HFFc6 (cell line): ENCODE measurements at regions not wholly inside any gene's neighbourhood (a gene's known extent, or its start where the extent isn't known, plus 50 kb on each side); places are given as distances from the start of the nearest gene placed in this dataset.

Experiments used
- DNase-seq: peaks from one replicate; pipeline ENCODE4 v3.0.0-alpha.2; 2018
- H3K27ac Mint-ChIP-seq: 2 replicates; pipeline ENCODE4 v1.8.0; 2020; ENCODE audit warnings: mild to moderate bottlenecking, mixed read lengths
- H3K27me3 Mint-ChIP-seq: 2 replicates; pipeline ENCODE4 v1.8.0; 2021; ENCODE audit warnings: mild to moderate bottlenecking, moderate library complexity, mixed read lengths; ENCODE audit not compliant: insufficient read depth
- H3K36me3 Mint-ChIP-seq: 2 replicates; pipeline ENCODE4 v1.8.0; 2021; ENCODE audit warnings: low read depth, mixed read lengths
- H3K4me1 Mint-ChIP-seq: 2 replicates; pipeline ENCODE4 v1.8.0; 2020; ENCODE audit warnings: low read depth, mixed read lengths
- H3K4me3 Mint-ChIP-seq: 2 replicates; pipeline ENCODE4 v1.8.0; 2020; ENCODE audit warnings: mild to moderate bottlenecking, moderate library complexity, mixed read lengths
- H3K9me3 Mint-ChIP-seq: 2 replicates; pipeline ENCODE4 v1.8.0; 2020; ENCODE audit warnings: mild to moderate bottlenecking, mixed read lengths
- TF ChIP-seq, protein P1 (sequence below): fragments of 200-600 bp; sonication (generic); IDR thresholded peaks from 2 replicates; pipeline ENCODE4 v1.5.0; 2021; ENCODE audit warnings: antibody characterized with exemption, mild to moderate bottlenecking

DNA sequence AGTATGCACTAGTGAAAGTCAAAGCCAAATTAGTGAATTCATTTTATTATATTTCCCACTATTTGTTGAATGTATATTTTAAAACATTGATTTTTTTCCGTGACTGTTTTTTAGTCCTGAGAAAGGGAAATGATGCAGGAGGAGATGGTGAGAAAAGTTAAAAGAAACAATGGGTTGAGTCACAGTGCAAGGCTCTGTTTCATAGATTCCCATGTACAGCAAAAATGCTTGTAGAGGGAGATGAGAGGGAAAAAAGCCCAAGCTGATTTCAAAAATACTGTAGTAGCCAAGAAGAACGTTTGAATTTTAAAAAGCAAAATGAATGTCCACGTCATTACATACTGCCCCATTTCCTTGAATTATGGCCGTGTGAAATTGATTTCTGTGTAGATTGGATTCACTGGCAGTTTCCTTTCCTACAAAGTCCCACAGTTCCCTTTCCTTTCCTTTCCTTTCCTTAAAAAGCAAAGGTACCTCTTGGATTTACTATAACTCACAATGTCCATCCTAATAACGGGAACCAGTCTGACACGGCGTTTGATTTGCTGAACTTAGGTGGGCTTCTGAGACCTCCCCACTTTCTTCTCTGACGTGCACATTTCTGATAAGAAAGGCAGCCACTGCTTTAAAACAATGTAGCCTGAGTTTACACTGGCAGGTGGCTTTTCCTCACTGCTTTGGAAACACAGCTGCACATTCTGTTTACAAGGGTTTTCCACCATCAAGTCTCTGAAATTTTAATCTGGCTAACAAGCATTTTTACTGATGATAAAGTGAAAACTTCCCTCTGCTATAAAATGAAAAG lies 63.7 kb downstream of the SPCS3 start:
- peak; percentile 29 for DNase-seq
- peak overlapping the region; percentile 16; the same call in 1 of the 2 replicates for H3K4me3 Mint-ChIP-seq
- no peaks in the 10 kb centered on the region for H3K36me3 Mint-ChIP-seq
- no peaks in the 10 kb centered on the region for H3K9me3 Mint-ChIP-seq
- peak overlapping the region; percentile 61 for H3K27ac Mint-ChIP-seq
- TF ChIP-seq, protein P1, sequence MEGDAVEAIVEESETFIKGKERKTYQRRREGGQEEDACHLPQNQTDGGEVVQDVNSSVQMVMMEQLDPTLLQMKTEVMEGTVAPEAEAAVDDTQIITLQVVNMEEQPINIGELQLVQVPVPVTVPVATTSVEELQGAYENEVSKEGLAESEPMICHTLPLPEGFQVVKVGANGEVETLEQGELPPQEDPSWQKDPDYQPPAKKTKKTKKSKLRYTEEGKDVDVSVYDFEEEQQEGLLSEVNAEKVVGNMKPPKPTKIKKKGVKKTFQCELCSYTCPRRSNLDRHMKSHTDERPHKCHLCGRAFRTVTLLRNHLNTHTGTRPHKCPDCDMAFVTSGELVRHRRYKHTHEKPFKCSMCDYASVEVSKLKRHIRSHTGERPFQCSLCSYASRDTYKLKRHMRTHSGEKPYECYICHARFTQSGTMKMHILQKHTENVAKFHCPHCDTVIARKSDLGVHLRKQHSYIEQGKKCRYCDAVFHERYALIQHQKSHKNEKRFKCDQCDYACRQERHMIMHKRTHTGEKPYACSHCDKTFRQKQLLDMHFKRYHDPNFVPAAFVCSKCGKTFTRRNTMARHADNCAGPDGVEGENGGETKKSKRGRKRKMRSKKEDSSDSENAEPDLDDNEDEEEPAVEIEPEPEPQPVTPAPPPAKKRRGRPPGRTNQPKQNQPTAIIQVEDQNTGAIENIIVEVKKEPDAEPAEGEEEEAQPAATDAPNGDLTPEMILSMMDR = no peak
- H3K27me3 Mint-ChIP-seq = no peaks in the 10 kb centered on the region
- peaks cover 59% of the 10 kb centered on the region for H3K4me1 Mint-ChIP-seq

DNA sequence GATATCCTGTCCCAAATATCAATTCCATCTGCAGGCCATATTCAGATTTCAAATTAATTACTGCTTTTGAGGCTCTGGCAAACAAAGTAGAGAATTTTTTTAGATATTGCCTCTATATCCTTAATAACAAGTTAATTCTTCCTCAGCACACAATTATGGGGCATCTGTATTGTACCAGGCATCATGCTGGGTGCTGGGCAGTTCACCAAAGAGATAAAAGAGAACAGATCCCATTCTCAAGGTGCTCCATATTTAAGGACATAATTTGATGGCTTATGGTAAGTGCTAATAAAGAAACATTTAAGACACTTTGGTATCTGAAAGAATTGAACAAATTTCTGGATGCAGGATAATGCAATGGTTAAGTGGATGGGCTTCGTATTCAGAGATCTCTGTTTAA lies 65.8 kb downstream of the SPCS3 start:
- peaks cover 45% of the 10 kb centered on the region for H3K4me1 Mint-ChIP-seq

GRCh38 chr4:176387571-176387970 lies 67.8 kb downstream of the SPCS3 start:
- H3K9me3 Mint-ChIP-seq = no peaks in the 10 kb centered on the region
- no peaks in the 10 kb centered on the region; the same call in 1 of the 2 replicates for H3K36me3 Mint-ChIP-seq
- peaks cover 28% of the 10 kb centered on the region for H3K4me1 Mint-ChIP-seq
- H3K27me3 Mint-ChIP-seq = no peaks in the 10 kb centered on the region; the same call in none of the 2 replicates
- H3K4me3 Mint-ChIP-seq = no peak overlapping the region
- TF ChIP-seq, protein P1 = no peak
- H3K27ac Mint-ChIP-seq = no peak overlapping the region
- DNase-seq = peak; percentile 32

More for the DNA sequence above, 65.8 kb downstream of the SPCS3 start:
- no peak overlapping the region for H3K27ac Mint-ChIP-seq
- no peak overlapping the region for H3K4me3 Mint-ChIP-seq
- TF ChIP-seq, protein P1 = no peak
- H3K27me3 Mint-ChIP-seq = no peaks in the 10 kb centered on the region; the same call in 1 of the 2 replicates
- H3K9me3 Mint-ChIP-seq = no peaks in the 10 kb centered on the region
- DNase-seq = no peak
- no peaks in the 10 kb centered on the region; the same call in 1 of the 2 replicates for H3K36me3 Mint-ChIP-seq

DNA sequence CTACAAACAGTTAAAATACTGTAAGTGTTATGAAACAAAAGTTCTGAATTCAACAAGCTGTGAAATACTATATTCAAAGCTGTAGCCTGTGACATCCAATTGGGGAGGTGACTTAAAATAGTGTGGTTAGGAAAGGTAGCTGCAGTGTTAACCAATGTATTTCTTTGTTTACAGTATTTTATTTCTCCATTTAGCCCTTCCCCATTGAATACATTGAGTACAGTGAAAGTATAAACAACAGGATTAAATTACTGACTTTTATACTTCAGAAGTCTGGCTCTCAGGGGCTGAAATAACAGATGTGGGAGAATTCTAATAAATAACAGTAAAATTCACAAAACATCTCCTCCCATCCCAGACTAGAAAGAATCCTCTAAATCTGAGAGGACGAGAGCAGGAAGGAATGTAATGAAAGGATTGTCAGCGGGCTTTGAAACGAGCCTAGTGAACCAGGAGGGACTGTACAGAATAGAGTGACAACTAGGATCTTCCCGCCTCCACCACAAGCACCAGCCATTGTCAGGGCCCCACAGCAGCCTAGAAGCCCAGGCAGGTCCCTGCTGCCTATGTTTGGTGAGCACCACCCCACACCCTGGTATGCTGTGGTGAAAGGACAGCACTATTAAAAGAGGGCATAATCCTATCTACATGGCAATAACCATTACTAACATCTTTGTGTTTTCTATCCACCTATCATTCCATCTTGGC lies 73.7 kb downstream of the SPCS3 start:
- Mint-ChIP-seq H3K4me3 (peak overlapping the region; percentile 36; the same call in 1 of the 2 replicates), H3K36me3 (peaks cover 4% of the 10 kb centered on the region; the same call in 1 of the 2 replicates), H3K9me3 (no peaks in the 10 kb centered on the region), H3K27me3 (no peaks in the 10 kb centered on the region; the same call in none of the 2 replicates), H3K4me1 (peaks cover 33% of the 10 kb centered on the region), H3K27ac (no peak overlapping the region)
- TF ChIP-seq, protein P1 = no peak
- no peak for DNase-seq

DNA sequence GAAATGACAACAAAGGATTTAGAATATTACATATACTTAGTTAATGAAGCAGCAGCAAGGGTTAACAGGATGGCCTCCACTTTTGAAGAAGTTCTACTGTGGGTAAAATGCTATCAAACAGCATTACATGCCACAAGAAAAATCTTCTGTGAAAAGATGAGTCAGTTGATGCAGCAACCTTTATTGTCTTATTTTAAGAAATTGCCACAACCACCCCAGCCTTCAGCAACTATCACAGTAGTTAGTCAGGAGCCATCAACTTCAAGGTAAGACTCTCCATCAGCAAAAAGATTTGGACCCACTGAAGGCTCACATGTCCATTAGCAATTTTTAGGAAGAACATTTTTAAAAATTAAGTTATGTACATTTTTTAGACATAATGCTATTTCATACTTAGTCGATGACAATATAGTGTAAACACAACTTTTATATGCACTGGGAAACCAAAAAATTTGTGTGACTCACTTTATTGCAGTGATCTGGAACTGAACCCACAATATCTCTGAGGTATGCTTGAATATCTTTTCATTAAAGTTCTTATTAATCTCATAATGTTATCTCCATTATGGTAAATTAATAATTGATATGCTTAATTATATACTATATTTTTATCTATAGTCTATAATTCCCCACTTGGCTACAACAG lies 81.2 kb downstream of the SPCS3 start:
- no peaks in the 10 kb centered on the region for H3K27me3 Mint-ChIP-seq
- TF ChIP-seq, protein P1 = no peak
- no peaks in the 10 kb centered on the region for H3K9me3 Mint-ChIP-seq
- H3K27ac Mint-ChIP-seq = peak overlapping the region; percentile 78
- peak; percentile 81 for DNase-seq
- H3K4me1 Mint-ChIP-seq = peaks cover 81% of the 10 kb centered on the region
- H3K4me3 Mint-ChIP-seq = peak overlapping the region; percentile 57
- H3K36me3 Mint-ChIP-seq = peaks cover 19% of the 10 kb centered on the region; the same call in 1 of the 2 replicates
